Stomach (tissue), 8 donors: ENCODE measurements at regions not wholly inside any gene's neighbourhood (a gene's known extent, or its start where the extent isn't known, plus 50 kb on each side); places are given as distances from the start of the nearest gene placed in this dataset.

ENCODE experiments used
- DNase-seq, 2 donors: peaks; one replicate each; pipeline versions ENCODE4 v3.0.0 to v3.0.0-alpha.2; 2013 to 2019
- H3K27ac ChIP-seq, 5 donors: fragments of 200-600 bp in 4 of 5; sonication (generic) in 4 of 5; one replicate each; pipeline ENCODE4 v1.5.1; 2013 to 2019; ENCODE audit warnings: mild to moderate bottlenecking in 1 of 5, moderate library complexity in 1 of 5
- H3K27me3 ChIP-seq, 3 donors: fragments of 200-600 bp; sonication (generic); one replicate each; pipeline ENCODE4 v1.5.1; 2017 to 2019; ENCODE audit warnings: mixed run types in 1 of 3
- H3K36me3 ChIP-seq, 4 donors: fragments of 200-600 bp; sonication (generic); 1 replicate in 3 of 4; 2 replicates in 1 of 4; pipeline ENCODE4 v1.5.1; 2016 to 2019
- H3K4me1 ChIP-seq, 4 donors: fragments of 200-600 bp; sonication (generic); one replicate each; pipeline ENCODE4 v1.5.1; 2016 to 2019
- H3K4me3 ChIP-seq, 4 donors: fragments of 200-600 bp; sonication (generic) in 3 of 4; one replicate each; pipeline ENCODE4 v1.5.1; 2016 to 2019; ENCODE audit warnings: mild to moderate bottlenecking in 1 of 4
- H3K9me3 ChIP-seq, 4 donors: fragments of 200-600 bp; sonication (generic); one replicate each; pipeline ENCODE4 v1.5.1; 2016 to 2019
- EP300 ChIP-seq: sonication (generic); formaldehyde crosslinking; IDR thresholded peaks from one replicate; pipeline ENCODE4 v1.6.1; 2017; ENCODE audit warnings: antibody characterized with exemption
- POLR2A ChIP-seq, 4 donors: fragments of 450-650 bp; IDR thresholded peaks; one replicate each; pipeline ENCODE4 v1.6.1; 2016; ENCODE audit warnings: antibody characterized with exemption in 4 of 4, control low read depth in 2 of 4, mild to moderate bottlenecking in 1 of 4, moderate library complexity in 1 of 4
- POLR2AphosphoS5 ChIP-seq, 3 donors: sonication (generic); formaldehyde crosslinking; IDR thresholded peaks; one replicate each; pipeline ENCODE4 v1.6.1; 2016; ENCODE audit warnings: antibody characterized with exemption in 3 of 3
- WGBS, 5 donors: extraction: QIAGEN DNeasy Blood & Tissue Kit in 3 of 5; methylation state at CpG; one replicate each; pipeline versions ENCODE4 v1.1.5 to v1.1.7; 2013 to 2018; 5-methylcytosine and 5-hydroxymethylcytosine counted together
- intact Hi-C: fragments of 100-400 bp; cut with DNase I; formaldehyde crosslinking; loops from one replicate; pipeline ENCODE4 v1.15.1; 2023; ENCODE audit warnings: low total_unique reads
- TF ChIP-seq, protein P1 (sequence below), 7 experiments: fragments of 450-650 bp in 4 of 7; fragments of 200-600 bp in 3 of 7; sonication (generic) in 3 of 7; IDR thresholded peaks; one replicate each; pipeline ENCODE4 v1.5.1; 2016 to 2019; ENCODE audit warnings: antibody characterized with exemption in 7 of 7, control low read depth in 2 of 7, mild to moderate bottlenecking in 1 of 7
- donor health status: healthy with polysubstance abuse.
- donor health status: Bipolar disorder and iron deficiency.
- donor health status: healthy.

DNA sequence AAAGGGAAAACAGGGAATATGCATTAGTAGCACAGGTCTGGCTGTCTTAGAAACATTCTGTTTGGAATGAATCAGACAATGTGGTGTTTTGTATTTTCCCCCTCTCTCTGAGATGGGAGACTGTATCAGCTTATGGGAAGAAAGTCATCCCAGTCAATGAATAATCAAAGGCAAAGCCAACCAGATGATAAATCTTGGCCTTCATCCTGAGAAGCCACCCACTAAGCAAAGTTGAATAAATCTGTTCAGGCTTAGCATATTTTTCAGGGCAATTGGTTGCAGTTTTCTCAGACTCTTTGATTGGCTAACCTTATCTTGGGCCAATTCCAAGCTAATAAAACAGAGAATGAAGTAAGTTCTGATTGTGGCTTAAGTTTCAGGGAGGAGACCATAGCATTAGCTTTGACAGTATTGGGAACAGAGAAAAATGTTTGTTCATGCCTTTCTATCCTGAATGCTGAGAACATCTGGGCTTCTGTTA lies 63.6 kb upstream of the ARL8B start:
- peaks cover 0 to 15% (median 4%) of the 10 kb centered on the region in 4 donors for H3K4me1 ChIP-seq
- H3K27me3 ChIP-seq: no peaks in the 10 kb centered on the region
- H3K9me3 ChIP-seq: no peaks in the 10 kb centered on the region
- no peak overlapping the region for H3K27ac ChIP-seq
- intact Hi-C loops: loop anchor here (10.0 kb wide), 1 partner anchor 354 kb away; no protein-coding TSS in a partner anchor
- TF ChIP-seq EP300: no peak
- no peak for TF ChIP-seq POLR2AphosphoS5 (IDR thresholded peaks at IDR 0.05)
- TF ChIP-seq, protein P1, sequence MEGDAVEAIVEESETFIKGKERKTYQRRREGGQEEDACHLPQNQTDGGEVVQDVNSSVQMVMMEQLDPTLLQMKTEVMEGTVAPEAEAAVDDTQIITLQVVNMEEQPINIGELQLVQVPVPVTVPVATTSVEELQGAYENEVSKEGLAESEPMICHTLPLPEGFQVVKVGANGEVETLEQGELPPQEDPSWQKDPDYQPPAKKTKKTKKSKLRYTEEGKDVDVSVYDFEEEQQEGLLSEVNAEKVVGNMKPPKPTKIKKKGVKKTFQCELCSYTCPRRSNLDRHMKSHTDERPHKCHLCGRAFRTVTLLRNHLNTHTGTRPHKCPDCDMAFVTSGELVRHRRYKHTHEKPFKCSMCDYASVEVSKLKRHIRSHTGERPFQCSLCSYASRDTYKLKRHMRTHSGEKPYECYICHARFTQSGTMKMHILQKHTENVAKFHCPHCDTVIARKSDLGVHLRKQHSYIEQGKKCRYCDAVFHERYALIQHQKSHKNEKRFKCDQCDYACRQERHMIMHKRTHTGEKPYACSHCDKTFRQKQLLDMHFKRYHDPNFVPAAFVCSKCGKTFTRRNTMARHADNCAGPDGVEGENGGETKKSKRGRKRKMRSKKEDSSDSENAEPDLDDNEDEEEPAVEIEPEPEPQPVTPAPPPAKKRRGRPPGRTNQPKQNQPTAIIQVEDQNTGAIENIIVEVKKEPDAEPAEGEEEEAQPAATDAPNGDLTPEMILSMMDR (IDR thresholded peaks at IDR 0.05): no peak
- TF ChIP-seq POLR2A (IDR thresholded peaks at IDR 0.05): no peak
- no peaks in the 10 kb centered on the region for H3K36me3 ChIP-seq
- H3K4me3 ChIP-seq: no peak overlapping the region
- DNase-seq: peak in 1 of 2 donors; percentile 33

DNA sequence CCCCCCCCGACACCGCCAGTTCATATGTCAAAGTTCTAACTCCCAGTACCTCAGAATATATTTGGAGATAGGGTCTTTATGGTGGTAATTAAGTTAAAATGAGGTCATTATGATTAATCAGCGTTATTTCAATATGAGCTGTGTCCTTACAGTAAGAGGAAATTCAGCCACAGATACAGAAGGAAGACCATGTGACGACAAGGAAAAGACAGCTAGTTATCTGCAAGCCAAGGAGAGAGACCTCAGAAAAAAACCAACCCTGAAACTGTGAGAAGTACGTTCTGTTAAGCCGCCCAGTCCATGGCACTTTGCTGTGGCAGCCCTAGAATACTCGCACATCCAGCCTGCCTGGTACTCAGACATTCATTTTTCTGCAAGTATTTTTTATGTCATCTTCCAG lies 62.3 kb upstream of the ARL8B start:
- DNase-seq: no peak
- no peaks in the 10 kb centered on the region for H3K27me3 ChIP-seq
- H3K27ac ChIP-seq: no peak overlapping the region
- no peak for TF ChIP-seq EP300
- TF ChIP-seq, protein P1 (IDR thresholded peaks at IDR 0.05): no peak
- no peak for TF ChIP-seq POLR2A (IDR thresholded peaks at IDR 0.05)
- TF ChIP-seq POLR2AphosphoS5 (IDR thresholded peaks at IDR 0.05): no peak
- intact Hi-C loops: loop anchor here (10.0 kb wide), 1 partner anchor 355 kb away; no protein-coding TSS in a partner anchor
- H3K4me1 ChIP-seq: peaks cover 0 to 14% (median 4%) of the 10 kb centered on the region in 4 donors
- H3K36me3 ChIP-seq: no peaks in the 10 kb centered on the region
- H3K4me3 ChIP-seq: no peak overlapping the region
- WGBS, 5 donors: 82 to 88% (median 85%) methylated on average over 7 of the region's 7 CpGs
- H3K9me3 ChIP-seq: no peaks in the 10 kb centered on the region

DNA sequence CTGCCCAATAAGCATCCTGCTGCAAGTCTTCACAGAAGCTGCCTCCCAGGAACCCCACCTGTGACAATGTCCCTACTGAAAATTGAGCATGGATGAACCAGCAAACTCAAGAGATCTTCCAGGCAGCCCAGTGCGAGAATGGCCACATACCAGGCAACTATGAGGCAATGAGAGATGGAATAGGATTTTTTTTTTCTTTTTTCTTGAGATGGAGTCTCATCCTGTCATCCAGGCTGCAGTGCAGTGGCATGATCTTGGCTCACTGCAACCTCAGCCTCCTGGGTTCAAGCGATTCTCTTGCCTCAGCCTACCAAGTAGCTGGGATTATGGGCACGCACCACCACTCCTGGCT lies 60.9 kb upstream of the ARL8B start:
- H3K9me3 ChIP-seq: no peaks in the 10 kb centered on the region
- no peak overlapping the region for H3K4me3 ChIP-seq
- DNase-seq: no peak
- TF ChIP-seq POLR2A (IDR thresholded peaks at IDR 0.05) (no peak), POLR2AphosphoS5 (IDR thresholded peaks at IDR 0.05) (no peak), EP300 (no peak)
- TF ChIP-seq, protein P1 (IDR thresholded peaks at IDR 0.05): no peak
- H3K27ac ChIP-seq: no peak overlapping the region
- 65 to 97% (median 81%) methylated on average over 3 of the region's 3 CpGs for WGBS, 5 donors
- intact Hi-C loops: no loop called here
- no peaks in the 10 kb centered on the region for H3K36me3 ChIP-seq
- peaks cover 0 to 14% (median 4%) of the 10 kb centered on the region in 4 donors for H3K4me1 ChIP-seq
- no peaks in the 10 kb centered on the region for H3K27me3 ChIP-seq

- H3K4me3 ChIP-seq: no peak overlapping the region
- no peak for DNase-seq
- H3K4me1 ChIP-seq: no peaks in the 10 kb centered on the region
- WGBS, 5 donors: 91 to 94% (median 93%) methylated on average over 6 of the region's 6 CpGs
- no peaks in the 10 kb centered on the region for H3K36me3 ChIP-seq
- no peak for TF ChIP-seq POLR2AphosphoS5 (IDR thresholded peaks at IDR 0.05)
- TF ChIP-seq, protein P1 (IDR thresholded peaks at IDR 0.05): no peak
- H3K27me3 ChIP-seq: no peaks in the 10 kb centered on the region
- intact Hi-C loops: no loop called here
- H3K27ac ChIP-seq: no peak overlapping the region
- no peaks in the 10 kb centered on the region for H3K9me3 ChIP-seq
Measured at GRCh38 chr3:5063724-5064123, 58.4 kb upstream of the ARL8B start.
